ENCODE measurements at regions not wholly inside any gene's neighbourhood (a gene's known extent, or its start where the extent isn't known, plus 50 kb on each side); places are given as distances from the start of the nearest gene placed in this dataset.

- TF ChIP-seq, protein P1, sequence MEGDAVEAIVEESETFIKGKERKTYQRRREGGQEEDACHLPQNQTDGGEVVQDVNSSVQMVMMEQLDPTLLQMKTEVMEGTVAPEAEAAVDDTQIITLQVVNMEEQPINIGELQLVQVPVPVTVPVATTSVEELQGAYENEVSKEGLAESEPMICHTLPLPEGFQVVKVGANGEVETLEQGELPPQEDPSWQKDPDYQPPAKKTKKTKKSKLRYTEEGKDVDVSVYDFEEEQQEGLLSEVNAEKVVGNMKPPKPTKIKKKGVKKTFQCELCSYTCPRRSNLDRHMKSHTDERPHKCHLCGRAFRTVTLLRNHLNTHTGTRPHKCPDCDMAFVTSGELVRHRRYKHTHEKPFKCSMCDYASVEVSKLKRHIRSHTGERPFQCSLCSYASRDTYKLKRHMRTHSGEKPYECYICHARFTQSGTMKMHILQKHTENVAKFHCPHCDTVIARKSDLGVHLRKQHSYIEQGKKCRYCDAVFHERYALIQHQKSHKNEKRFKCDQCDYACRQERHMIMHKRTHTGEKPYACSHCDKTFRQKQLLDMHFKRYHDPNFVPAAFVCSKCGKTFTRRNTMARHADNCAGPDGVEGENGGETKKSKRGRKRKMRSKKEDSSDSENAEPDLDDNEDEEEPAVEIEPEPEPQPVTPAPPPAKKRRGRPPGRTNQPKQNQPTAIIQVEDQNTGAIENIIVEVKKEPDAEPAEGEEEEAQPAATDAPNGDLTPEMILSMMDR (IDR thresholded peaks at IDR 0.05): no peak
- TF ChIP-seq ZFX (IDR thresholded peaks at IDR 0.05; ENCODE audit: borderline replicate concordance): no peak
These were observed 74.3 kb upstream of the COL5A2 start for GRCh38 chr2:189253836-189254235.

Data from 22Rv1 (cell line).